Panc1 (cell line): ENCODE measurements at regions not wholly inside any gene's neighbourhood (a gene's known extent, or its start where the extent isn't known, plus 50 kb on each side); places are given as distances from the start of the nearest gene placed in this dataset.

Experiments
- ATAC-seq: fragments of 200-7000 bp; cut with Tn5 transposase; 2 replicates; pipeline ENCODE4 v1.9.1; 2020; ENCODE audit warnings: mild to moderate bottlenecking, moderate library complexity
- BruUV-seq: library from RNA; stranded (reverse); fragments of 400-500 nt; replicated peaks from 2 replicates; lab custom pipeline; 2021; lab: Mats Ljungman, UMichigan
- CTCF ChIA-PET: fragments of 300-600 bp; sonication (Branson Sonifier 250); formaldehyde crosslinking; loops from one replicate; lab custom pipeline; 2022; ENCODE audit warnings: antibody characterized with exemption; lab: Charles Lee
- POLR2A ChIA-PET: fragments of 300-600 bp; sonication (Branson Sonifier 250); formaldehyde crosslinking; loops from one replicate; lab custom pipeline; 2022; ENCODE audit warnings: antibody characterized with exemption; lab: Charles Lee
- DNase-seq: peaks from one replicate; pipeline ENCODE4 v3.0.0-alpha.2; 2010; ENCODE audit warnings: low read depth, low spot score
- H3K27ac ChIP-seq: 2 replicates; pipeline ENCODE4 v1.5.1; 2011; ENCODE audit warnings: mild to moderate bottlenecking, low read length, inconsistent platforms
- H3K27me3 ChIP-seq: fragments of 200-500 bp; sonication (Bioruptor generic); 2 replicates; pipeline ENCODE4 v1.6.0; 2014; ENCODE audit warnings: low read length, inconsistent platforms; ENCODE audit not compliant: control insufficient read depth, insufficient read depth
- H3K36me3 ChIP-seq: fragments of 200-500 bp; sonication (Bioruptor generic); 2 replicates; pipeline ENCODE4 v1.5.1; 2014; ENCODE audit warnings: inconsistent platforms, mild to moderate bottlenecking, low read length, moderate library complexity; ENCODE audit not compliant: control insufficient read depth, insufficient read depth
- H3K4me1 ChIP-seq: 2 replicates; pipeline ENCODE4 v1.5.1; 2011; ENCODE audit warnings: inconsistent platforms, mild to moderate bottlenecking, low read length, moderate library complexity; ENCODE audit not compliant: control insufficient read depth, insufficient read depth
- H3K4me3 ChIP-seq, 2 experiments: 2 replicates each; pipeline ENCODE4 v1.5.1; 2011 to 2012; ENCODE audit warnings: low read depth in 2 of 2, low read length in 2 of 2, mild to moderate bottlenecking in 2 of 2, inconsistent platforms in 1 of 2, moderate library complexity in 1 of 2
- H3K9me3 ChIP-seq: fragments of 200-500 bp; sonication (Bioruptor generic); 2 replicates; pipeline ENCODE4 v1.5.1; 2014; ENCODE audit warnings: low read depth, mild to moderate bottlenecking, inconsistent platforms, low read length, moderate library complexity; ENCODE audit not compliant: control insufficient read depth, insufficient read depth
- POLR2AphosphoS5 ChIP-seq: IDR thresholded peaks from 2 replicates; pipeline ENCODE4 v1.6.1; 2012; ENCODE audit warnings: mild to moderate bottlenecking, low read depth, low read length, moderate library complexity
- SIN3A ChIP-seq: IDR thresholded peaks from 2 replicates; pipeline ENCODE4 v1.6.1; 2012; ENCODE audit warnings: low read depth, mild to moderate bottlenecking, low read length, moderate library complexity, borderline replicate concordance; ENCODE audit not compliant: insufficient read depth
- TCF7L2 ChIP-seq: IDR thresholded peaks from 2 replicates; pipeline ENCODE4 v1.6.1; 2011; ENCODE audit warnings: mild to moderate bottlenecking, low read depth, low read length, inconsistent platforms
- in situ Hi-C: cut with HindIII; loops from 2 replicates; pipeline ENCODE4 v1.10.0; 2016; ENCODE audit warnings: low sequenced_read_pairs, low pct_unique_long_range_greater_than_20kb
- intact Hi-C: fragments of 100-400 bp; cut with micrococcal nuclease; formaldehyde crosslinking; loops from one replicate; pipeline ENCODE4 v1.10.0; 2022; ENCODE audit not compliant: unreplicated experiment
- TF ChIP-seq, protein P1 (sequence below): fragments of 450-650 bp; IDR thresholded peaks from 2 replicates; pipeline ENCODE4 v1.5.1; 2017; ENCODE audit warnings: mild to moderate bottlenecking
- TF ChIP-seq, protein P2 (sequence below), 2 experiments: IDR thresholded peaks; 2 replicates each; pipeline ENCODE4 v1.6.1; 2011 to 2012; ENCODE audit warnings: low read depth in 2 of 2, control low read depth in 1 of 2, low read length in 1 of 2, mild to moderate bottlenecking in 1 of 2, moderate library complexity in 1 of 2; ENCODE audit not compliant: insufficient read depth in 1 of 2

DNA sequence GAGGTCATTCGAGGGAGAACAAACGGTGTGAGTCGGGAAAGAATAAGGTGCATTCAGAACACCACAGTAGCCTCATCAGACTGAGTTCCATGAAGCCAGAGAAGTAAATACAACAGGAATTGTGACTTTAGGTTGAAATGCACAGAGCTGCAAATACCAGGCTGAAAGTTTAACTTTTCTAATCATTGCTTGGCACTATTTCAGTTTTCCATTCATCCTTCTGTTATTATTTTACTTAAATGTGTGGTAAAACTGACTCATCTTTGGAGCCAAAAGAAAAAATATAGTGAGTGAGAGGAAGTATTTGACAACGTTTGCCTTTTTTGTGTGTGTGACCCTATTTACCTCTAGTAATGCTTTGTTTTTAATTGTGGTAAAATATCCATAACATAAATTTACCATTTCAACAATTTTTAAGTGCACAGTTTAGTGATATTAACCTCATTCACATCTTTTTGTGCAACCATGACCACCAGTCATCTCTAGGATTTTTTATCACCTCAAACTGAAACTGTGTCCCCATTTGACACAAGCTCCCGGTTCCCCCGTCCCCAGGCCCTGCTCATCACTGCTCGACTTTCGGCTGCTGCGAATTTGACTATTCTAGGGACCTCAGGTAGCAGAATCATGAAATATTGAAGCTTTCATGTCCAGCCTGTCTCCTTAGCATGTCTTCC, 166.8 kb downstream of the HSD17B3 start:
- no peak overlapping the region for H3K27ac ChIP-seq
- BruUV-seq, result no TSS peak
- H3K27me3 ChIP-seq, result no peaks in the 10 kb centered on the region
- no peak for TF ChIP-seq TCF7L2
- TF ChIP-seq POLR2AphosphoS5, result no peak
- TF ChIP-seq, protein P1, sequence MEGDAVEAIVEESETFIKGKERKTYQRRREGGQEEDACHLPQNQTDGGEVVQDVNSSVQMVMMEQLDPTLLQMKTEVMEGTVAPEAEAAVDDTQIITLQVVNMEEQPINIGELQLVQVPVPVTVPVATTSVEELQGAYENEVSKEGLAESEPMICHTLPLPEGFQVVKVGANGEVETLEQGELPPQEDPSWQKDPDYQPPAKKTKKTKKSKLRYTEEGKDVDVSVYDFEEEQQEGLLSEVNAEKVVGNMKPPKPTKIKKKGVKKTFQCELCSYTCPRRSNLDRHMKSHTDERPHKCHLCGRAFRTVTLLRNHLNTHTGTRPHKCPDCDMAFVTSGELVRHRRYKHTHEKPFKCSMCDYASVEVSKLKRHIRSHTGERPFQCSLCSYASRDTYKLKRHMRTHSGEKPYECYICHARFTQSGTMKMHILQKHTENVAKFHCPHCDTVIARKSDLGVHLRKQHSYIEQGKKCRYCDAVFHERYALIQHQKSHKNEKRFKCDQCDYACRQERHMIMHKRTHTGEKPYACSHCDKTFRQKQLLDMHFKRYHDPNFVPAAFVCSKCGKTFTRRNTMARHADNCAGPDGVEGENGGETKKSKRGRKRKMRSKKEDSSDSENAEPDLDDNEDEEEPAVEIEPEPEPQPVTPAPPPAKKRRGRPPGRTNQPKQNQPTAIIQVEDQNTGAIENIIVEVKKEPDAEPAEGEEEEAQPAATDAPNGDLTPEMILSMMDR, result no peak
- TF ChIP-seq SIN3A, result no peak
- TF ChIP-seq, protein P2, sequence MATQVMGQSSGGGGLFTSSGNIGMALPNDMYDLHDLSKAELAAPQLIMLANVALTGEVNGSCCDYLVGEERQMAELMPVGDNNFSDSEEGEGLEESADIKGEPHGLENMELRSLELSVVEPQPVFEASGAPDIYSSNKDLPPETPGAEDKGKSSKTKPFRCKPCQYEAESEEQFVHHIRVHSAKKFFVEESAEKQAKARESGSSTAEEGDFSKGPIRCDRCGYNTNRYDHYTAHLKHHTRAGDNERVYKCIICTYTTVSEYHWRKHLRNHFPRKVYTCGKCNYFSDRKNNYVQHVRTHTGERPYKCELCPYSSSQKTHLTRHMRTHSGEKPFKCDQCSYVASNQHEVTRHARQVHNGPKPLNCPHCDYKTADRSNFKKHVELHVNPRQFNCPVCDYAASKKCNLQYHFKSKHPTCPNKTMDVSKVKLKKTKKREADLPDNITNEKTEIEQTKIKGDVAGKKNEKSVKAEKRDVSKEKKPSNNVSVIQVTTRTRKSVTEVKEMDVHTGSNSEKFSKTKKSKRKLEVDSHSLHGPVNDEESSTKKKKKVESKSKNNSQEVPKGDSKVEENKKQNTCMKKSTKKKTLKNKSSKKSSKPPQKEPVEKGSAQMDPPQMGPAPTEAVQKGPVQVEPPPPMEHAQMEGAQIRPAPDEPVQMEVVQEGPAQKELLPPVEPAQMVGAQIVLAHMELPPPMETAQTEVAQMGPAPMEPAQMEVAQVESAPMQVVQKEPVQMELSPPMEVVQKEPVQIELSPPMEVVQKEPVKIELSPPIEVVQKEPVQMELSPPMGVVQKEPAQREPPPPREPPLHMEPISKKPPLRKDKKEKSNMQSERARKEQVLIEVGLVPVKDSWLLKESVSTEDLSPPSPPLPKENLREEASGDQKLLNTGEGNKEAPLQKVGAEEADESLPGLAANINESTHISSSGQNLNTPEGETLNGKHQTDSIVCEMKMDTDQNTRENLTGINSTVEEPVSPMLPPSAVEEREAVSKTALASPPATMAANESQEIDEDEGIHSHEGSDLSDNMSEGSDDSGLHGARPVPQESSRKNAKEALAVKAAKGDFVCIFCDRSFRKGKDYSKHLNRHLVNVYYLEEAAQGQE (IDR thresholded peaks at IDR 0.05; ENCODE audit: insufficient read depth in 1 of 2, low read depth in 2 of 2, low read length in 1 of 2), result no peak
- intact Hi-C loops (no loop called here), in situ Hi-C loops (no loop called here)
- H3K9me3 ChIP-seq, result no peaks in the 10 kb centered on the region
- H3K4me3 ChIP-seq, result no peak overlapping the region
- POLR2A ChIA-PET, result no interaction called here
- DNase-seq (no peak), ATAC-seq (no peak)
- H3K36me3 ChIP-seq, result no peaks in the 10 kb centered on the region
- CTCF ChIA-PET, result interaction anchor here (0.5 kb wide), 1 partner anchor 1022 kb away, joined by 6 read pairs; no protein-coding TSS in a partner anchor
- H3K4me1 ChIP-seq, result no peaks in the 10 kb centered on the region

DNA sequence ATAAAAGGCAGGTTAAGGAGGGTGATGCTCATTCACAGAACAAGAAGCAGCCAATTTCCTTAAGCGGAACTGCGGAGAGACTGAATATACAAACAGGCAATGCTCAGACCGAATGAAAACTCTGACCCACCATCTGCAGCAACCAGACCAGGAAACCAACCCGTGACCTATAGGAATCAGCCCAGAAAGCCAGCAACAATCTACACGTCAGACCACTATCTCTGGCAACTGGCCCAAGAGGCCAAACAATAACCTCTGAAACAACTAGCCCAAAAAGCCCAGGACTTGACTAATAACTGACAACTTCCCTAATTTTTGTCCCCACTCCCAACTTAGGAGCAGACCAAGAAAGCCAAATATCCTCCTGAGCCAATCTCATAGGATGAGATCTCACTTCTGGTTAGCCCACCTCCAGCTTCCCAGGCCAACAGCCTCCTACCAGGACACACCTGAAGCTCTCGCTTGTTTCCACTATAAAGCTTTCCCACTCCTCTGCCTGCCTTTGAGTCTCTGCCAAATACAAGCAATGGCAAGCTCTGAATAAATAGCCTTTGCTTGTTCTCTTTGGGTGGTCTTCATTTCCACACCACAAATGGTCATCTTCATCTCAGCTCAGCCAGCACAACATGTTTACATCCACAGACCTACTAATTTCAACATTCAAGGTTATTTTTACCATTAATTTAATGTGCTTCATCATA, 168.5 kb downstream of the HSD17B3 start:
- POLR2A ChIA-PET, result no interaction called here
- intact Hi-C loops (no loop called here), in situ Hi-C loops (no loop called here)
- Histone ChIP-seq H3K4me3 (no peak overlapping the region), H3K9me3 (no peaks in the 10 kb centered on the region), H3K4me1 (no peaks in the 10 kb centered on the region), H3K27ac (no peak overlapping the region), H3K27me3 (no peaks in the 10 kb centered on the region; the same call in 1 of the 2 replicates), H3K36me3 (no peaks in the 10 kb centered on the region)
- DNase-seq (no peak), ATAC-seq (no peak)
- TF ChIP-seq, protein P1, result no peak
- TF ChIP-seq POLR2AphosphoS5, result no peak
- no peak for TF ChIP-seq SIN3A
- TF ChIP-seq TCF7L2, result no peak
- TF ChIP-seq, protein P2 (IDR thresholded peaks at IDR 0.05; ENCODE audit: insufficient read depth in 1 of 2, low read depth in 2 of 2, low read length in 1 of 2), result no peak
- BruUV-seq, result no TSS peak
- CTCF ChIA-PET, result no interaction called here
